B cell (primary cell): ENCODE measurements at regions not wholly inside any gene's neighbourhood (a gene's known extent, or its start where the extent isn't known, plus 50 kb on each side); places are given as distances from the start of the nearest gene placed in this dataset.

Source experiments
- ATAC-seq: fragments of 200-7000 bp; cut with Tn5 transposase; one replicate; pipeline ENCODE4 v1.10.0; 2021; ENCODE audit warnings: low read depth, mild to moderate bottlenecking, moderate number of reproducible peaks, moderate library complexity
- CTCF ChIA-PET: fragments of 350-600 bp; sonication (Branson Sonifier 250); formaldehyde crosslinking; loops from one replicate; lab custom pipeline; 2021; ENCODE audit warnings: antibody characterized with exemption, inconsistent platforms; lab: Charles Lee
- POLR2A ChIA-PET: fragments of 350-600 bp; sonication (Branson Sonifier 250); formaldehyde crosslinking; loops from one replicate; lab custom pipeline; 2021; ENCODE audit warnings: antibody characterized with exemption; lab: Charles Lee
- DNase-seq: peaks from one replicate; pipeline ENCODE4 v3.0.0; 2013
- H2AFZ ChIP-seq: 2 replicates; pipeline ENCODE4 v1.6.1; 2012; ENCODE audit warnings: mild to moderate bottlenecking, low read depth, low read length; ENCODE audit not compliant: insufficient read depth, poor library complexity, severe bottlenecking
- H3K27ac ChIP-seq, 2 donors: 1 replicate in 1 of 2; 2 replicates in 1 of 2; pipeline ENCODE4 v1.5.1; 2012 to 2013; ENCODE audit warnings: low read length in 2 of 2, mild to moderate bottlenecking in 2 of 2, moderate library complexity in 1 of 2
- H3K27me3 ChIP-seq, 4 experiments: fragments of 200-600 bp in 1 of 4; sonication (generic) in 1 of 4; replicated peaks in 1 of 4; 1 replicate in 2 of 4; 2 replicates in 2 of 4; pipeline versions ENCODE4 v1.6.1 to v1.7.0; 2013 to 2016; ENCODE audit warnings: low read length in 3 of 4, mild to moderate bottlenecking in 2 of 4, mixed read lengths in 1 of 4, moderate library complexity in 1 of 4; ENCODE audit not compliant: insufficient read depth in 4 of 4, control insufficient read depth in 3 of 4; ENCODE audit errors: control extremely low read depth in 1 of 4
- H3K36me3 ChIP-seq, 2 experiments: replicated peaks in 1 of 2; 1 replicate in 1 of 2; 2 replicates in 1 of 2; pipeline versions ENCODE4 v1.6.1 to v1.7.1; 2013; ENCODE audit warnings: low read length in 1 of 2; ENCODE audit not compliant: insufficient read depth in 2 of 2, control insufficient read depth in 1 of 2; ENCODE audit errors: control extremely low read depth in 1 of 2, extremely low read depth in 1 of 2
- H3K4me1 ChIP-seq, 2 donors: fragments of 200-600 bp in 1 of 2; sonication (generic) in 1 of 2; 1 replicate in 1 of 2; 2 replicates in 1 of 2; pipeline versions ENCODE4 v1.5.1 to v1.6.1; 2013 to 2017; ENCODE audit warnings: low read length in 2 of 2; ENCODE audit not compliant: control insufficient read depth in 2 of 2, insufficient read depth in 2 of 2
- H3K4me2 ChIP-seq: replicated peaks from 2 replicates; pipeline ENCODE3; 2012; ENCODE audit warnings: mild to moderate bottlenecking, low read depth, low read length; ENCODE audit not compliant: poor library complexity, severe bottlenecking
- H3K4me3 ChIP-seq, 5 experiments: fragments of 200-600 bp in 1 of 5; sonication (generic) in 1 of 5; 1 replicate in 3 of 5; 2 replicates in 2 of 5; pipeline versions ENCODE4 v1.5.1 to v1.7.0; 2011 to 2016; ENCODE audit warnings: low read length in 4 of 5, mild to moderate bottlenecking in 4 of 5, low read depth in 2 of 5, control low read depth in 1 of 5, moderate library complexity in 1 of 5; ENCODE audit not compliant: insufficient read depth in 1 of 5; ENCODE audit errors: control extremely low read depth in 1 of 5, extremely low read depth in 1 of 5
- H3K79me2 ChIP-seq: fragments of 200-600 bp; sonication (generic); one replicate; pipeline ENCODE4 v1.6.0; 2016; ENCODE audit warnings: low read length; ENCODE audit not compliant: control insufficient read depth, insufficient read depth
- H3K9ac ChIP-seq: fragments of 200-600 bp; sonication (generic); 2 replicates; pipeline ENCODE4 v1.6.1; 2017; ENCODE audit warnings: mild to moderate bottlenecking, low read length, moderate library complexity
- H3K9me3 ChIP-seq, 3 donors: one replicate each; pipeline versions ENCODE4 v1.6.1 to v1.7.1; 2013; ENCODE audit warnings: low read length in 2 of 3; ENCODE audit not compliant: control insufficient read depth in 2 of 3, insufficient read depth in 1 of 3; ENCODE audit errors: control extremely low read depth in 1 of 3
- H4K20me1 ChIP-seq: 2 replicates; pipeline ENCODE4 v1.6.0; 2012; ENCODE audit warnings: mild to moderate bottlenecking, low read length; ENCODE audit not compliant: insufficient read depth, control insufficient read depth, poor library complexity, severe bottlenecking
- H3K27ac Mint-ChIP-seq: one replicate; pipeline ENCODE4 v1.8.0; 2021; ENCODE audit warnings: mixed read lengths
- H3K27me3 Mint-ChIP-seq: one replicate; pipeline ENCODE4 v1.8.0; 2021; ENCODE audit warnings: mixed read lengths
- H3K4me1 Mint-ChIP-seq: one replicate; pipeline ENCODE4 v1.8.0; 2021; ENCODE audit warnings: mixed read lengths
- H3K4me3 Mint-ChIP-seq: one replicate; pipeline ENCODE4 v1.8.0; 2021; ENCODE audit warnings: mixed read lengths
- H3K9me3 Mint-ChIP-seq: one replicate; pipeline ENCODE4 v1.8.0; 2022; ENCODE audit warnings: mixed read lengths; ENCODE audit not compliant: insufficient read depth
- EZH2 ChIP-seq: IDR thresholded peaks from 2 replicates; pipeline ENCODE4 v1.6.1; 2012; ENCODE audit warnings: borderline replicate concordance, low read depth, mild to moderate bottlenecking, moderate library complexity, low read length; ENCODE audit not compliant: insufficient read depth, poor library complexity, severe bottlenecking
- WGBS: methylation state at CpG from one replicate; pipeline ENCODE4 v1.1.5; 2013; ENCODE audit warnings: missing lambda C conversion rate; ENCODE audit not compliant: insufficient coverage; 5-methylcytosine and 5-hydroxymethylcytosine counted together
- intact Hi-C: fragments of 100-400 bp; cut with micrococcal nuclease; formaldehyde crosslinking; loops from one replicate; pipeline ENCODE4 v1.10.0; 2022
- TF ChIP-seq, protein P1 (sequence below): fragments of 200-600 bp; IDR thresholded peaks from one replicate; pipeline ENCODE4 v1.8.0; 2022; ENCODE audit warnings: antibody characterized with exemption, mild to moderate bottlenecking

DNA sequence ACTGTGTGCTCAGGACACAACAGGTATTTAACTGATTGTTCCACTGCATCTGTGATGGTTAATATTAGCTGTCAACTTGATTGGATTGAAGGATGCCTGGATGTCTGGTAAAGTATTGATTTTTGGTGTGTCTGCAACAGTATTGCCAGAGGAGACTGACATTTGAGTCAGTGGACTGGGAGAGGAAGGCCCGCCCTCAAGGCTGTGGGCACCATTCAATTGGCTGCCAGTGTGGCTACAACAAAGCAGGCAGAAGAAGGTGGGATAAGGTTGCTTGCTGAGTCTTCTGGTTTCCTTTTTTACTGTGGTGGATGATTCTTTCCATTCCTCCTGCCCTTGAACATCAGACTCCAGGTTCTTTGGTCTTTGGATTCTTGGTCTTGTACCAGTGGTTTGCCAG is 137.1 kb upstream of the FAM13C start:
- intact Hi-C loops = no loop called here
- Mint-ChIP-seq H3K9me3 (peaks cover 12% of the 10 kb centered on the region), H3K4me3 (no peak overlapping the region), H3K4me1 (no peaks in the 10 kb centered on the region), H3K27ac (no peak overlapping the region), H3K27me3 (no peaks in the 10 kb centered on the region)
- Histone ChIP-seq H3K4me2 (no peak overlapping the region), H3K4me1 (no peaks in the 10 kb centered on the region), H2AFZ (no peak overlapping the region), H4K20me1 (no peaks in the 10 kb centered on the region), H3K27me3 (no peaks in the 10 kb centered on the region), H3K27ac (no peak overlapping the region), H3K9me3 (peaks cover 4 to 18% (median 11%) of the 10 kb centered on the region in 3 donors), H3K36me3 (no peaks in the 10 kb centered on the region), H3K9ac (no peak overlapping the region), H3K4me3 (no peak overlapping the region), H3K79me2 (no peaks in the 10 kb centered on the region)
- CTCF ChIA-PET = no interaction called here
- no peak for ATAC-seq
- TF ChIP-seq, protein P1, sequence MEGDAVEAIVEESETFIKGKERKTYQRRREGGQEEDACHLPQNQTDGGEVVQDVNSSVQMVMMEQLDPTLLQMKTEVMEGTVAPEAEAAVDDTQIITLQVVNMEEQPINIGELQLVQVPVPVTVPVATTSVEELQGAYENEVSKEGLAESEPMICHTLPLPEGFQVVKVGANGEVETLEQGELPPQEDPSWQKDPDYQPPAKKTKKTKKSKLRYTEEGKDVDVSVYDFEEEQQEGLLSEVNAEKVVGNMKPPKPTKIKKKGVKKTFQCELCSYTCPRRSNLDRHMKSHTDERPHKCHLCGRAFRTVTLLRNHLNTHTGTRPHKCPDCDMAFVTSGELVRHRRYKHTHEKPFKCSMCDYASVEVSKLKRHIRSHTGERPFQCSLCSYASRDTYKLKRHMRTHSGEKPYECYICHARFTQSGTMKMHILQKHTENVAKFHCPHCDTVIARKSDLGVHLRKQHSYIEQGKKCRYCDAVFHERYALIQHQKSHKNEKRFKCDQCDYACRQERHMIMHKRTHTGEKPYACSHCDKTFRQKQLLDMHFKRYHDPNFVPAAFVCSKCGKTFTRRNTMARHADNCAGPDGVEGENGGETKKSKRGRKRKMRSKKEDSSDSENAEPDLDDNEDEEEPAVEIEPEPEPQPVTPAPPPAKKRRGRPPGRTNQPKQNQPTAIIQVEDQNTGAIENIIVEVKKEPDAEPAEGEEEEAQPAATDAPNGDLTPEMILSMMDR = no peak
- no peak for TF ChIP-seq EZH2
- WGBS = 100% methylated on average over 1 of the region's 1 CpG
- POLR2A ChIA-PET = no interaction called here
- no peak for DNase-seq

DNA sequence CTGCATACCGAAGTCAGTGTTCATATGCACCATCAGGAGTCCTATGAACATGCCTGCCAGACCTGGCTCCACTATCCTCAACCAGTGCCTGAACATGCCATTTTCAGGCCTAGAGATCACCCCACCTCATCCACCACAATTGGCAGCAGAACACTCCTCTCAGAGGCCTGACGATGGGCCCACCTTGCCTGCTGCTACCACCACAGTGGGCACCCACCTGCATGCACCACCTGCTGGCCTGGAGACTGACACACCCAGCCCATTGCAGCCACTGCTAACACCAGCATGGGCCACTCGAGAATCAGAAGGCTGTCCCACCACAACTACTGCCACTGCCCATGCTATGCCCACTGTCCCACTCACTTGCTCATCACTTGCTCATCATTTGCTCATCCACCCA is 130.7 kb upstream of the FAM13C start:
- Mint-ChIP-seq H3K4me3 (no peak overlapping the region), H3K9me3 (peaks cover 15% of the 10 kb centered on the region), H3K4me1 (no peaks in the 10 kb centered on the region), H3K27ac (no peak overlapping the region), H3K27me3 (no peaks in the 10 kb centered on the region)
- H3K4me3 ChIP-seq = no peak overlapping the region
- H3K36me3 ChIP-seq = no peaks in the 10 kb centered on the region
- intact Hi-C loops = no loop called here
- TF ChIP-seq, protein P1 = no peak
- no peak for TF ChIP-seq EZH2
- H4K20me1 ChIP-seq = no peaks in the 10 kb centered on the region
- ChIA-PET POLR2A (no interaction called here), CTCF (no interaction called here)
- H3K27ac ChIP-seq = no peak overlapping the region
- H3K79me2 ChIP-seq = no peaks in the 10 kb centered on the region
- H3K9me3 ChIP-seq = peaks cover 4 to 24% (median 18%) of the 10 kb centered on the region in 3 donors
- no peak for ATAC-seq
- no peaks in the 10 kb centered on the region for H3K4me1 ChIP-seq
- H3K27me3 ChIP-seq = no peaks in the 10 kb centered on the region
- H2AFZ ChIP-seq = no peak overlapping the region
- no peak overlapping the region for H3K9ac ChIP-seq
- H3K4me2 ChIP-seq = no peak overlapping the region
- DNase-seq = no peak
- 88% methylated on average over 3 of the region's 3 CpGs for whole genome bisulfite sequencing
